ENCODE measurements at regions not wholly inside any gene's neighbourhood (a gene's known extent, or its start where the extent isn't known, plus 50 kb on each side); places are given as distances from the start of the nearest gene placed in this dataset.

DNA sequence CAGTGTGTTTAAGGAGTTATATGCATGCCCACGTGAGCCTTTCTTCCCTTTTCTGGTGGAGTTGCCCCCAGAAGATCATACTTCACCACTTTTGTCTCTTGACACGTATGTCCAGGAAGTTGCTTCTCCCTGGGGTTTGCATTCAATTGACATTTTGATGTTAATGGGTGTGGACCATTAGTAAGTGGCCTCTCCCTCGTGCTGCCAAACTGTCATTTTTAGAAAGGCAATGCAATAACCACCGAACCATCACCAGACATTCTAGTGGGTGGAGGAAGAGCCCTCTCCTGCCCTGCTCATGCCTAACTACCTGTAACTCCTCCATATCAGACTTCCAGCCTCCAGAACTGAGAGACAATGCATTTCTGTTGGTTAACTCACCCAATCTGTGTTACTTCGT is 290.8 kb downstream of the ATPSCKMT start:
- no peak for TF ChIP-seq GATA3 (IDR thresholded peaks at IDR 0.05; ENCODE audit: low read depth, low read length)
- no peak for TF ChIP-seq GATA2 (IDR thresholded peaks at IDR 0.05; ENCODE audit: low read depth, low read length)

All from SH-SY5Y (cell line).